Parathyroid adenoma (tissue), 2 donors: ENCODE measurements at regions not wholly inside any gene's neighbourhood (a gene's known extent, or its start where the extent isn't known, plus 50 kb on each side); places are given as distances from the start of the nearest gene placed in this dataset.
A peak's percentile ranks its signal among the peaks of the same experiment; 100 is the strongest.
"Not testable (repeated sequence)": the region's sequence is repeated elsewhere in the genome, so short reads cannot be mapped to it uniquely, and the experiment has no call there.

Source experiments
- H2AFZ ChIP-seq: fragments of 300-600 bp; sonication (generic); one replicate; pipeline ENCODE4 v1.7.0; 2017; ENCODE audit warnings: antibody characterized with exemption, mild to moderate bottlenecking
- H3K27ac ChIP-seq: fragments of 300-600 bp; sonication (generic); one replicate; pipeline ENCODE4 v1.7.0; 2017
- H3K27me3 ChIP-seq: fragments of 300-600 bp; sonication (generic); one replicate; pipeline ENCODE4 v1.7.0; 2017; ENCODE audit warnings: low read length; ENCODE audit not compliant: control insufficient read depth, insufficient read depth
- H3K36me3 ChIP-seq: fragments of 300-600 bp; sonication (generic); one replicate; pipeline ENCODE4 v1.7.0; 2017; ENCODE audit warnings: low read length; ENCODE audit not compliant: control insufficient read depth, insufficient read depth
- H3K4me1 ChIP-seq: fragments of 300-600 bp; sonication (generic); one replicate; pipeline ENCODE4 v1.7.0; 2017; ENCODE audit warnings: control low read depth
- H3K4me2 ChIP-seq: fragments of 300-600 bp; sonication (generic); one replicate; pipeline ENCODE4 v1.7.0; 2017; ENCODE audit warnings: low read length
- H3K4me3 ChIP-seq: fragments of 300-600 bp; sonication (generic); one replicate; pipeline ENCODE4 v1.7.0; 2017; ENCODE audit warnings: low read depth, low read length
- H3K79me2 ChIP-seq: fragments of 300-600 bp; sonication (generic); one replicate; pipeline ENCODE4 v1.7.0; 2017; ENCODE audit warnings: control low read depth
- H3K9ac ChIP-seq: fragments of 300-600 bp; sonication (generic); one replicate; pipeline ENCODE4 v1.7.0; 2017; ENCODE audit warnings: mild to moderate bottlenecking
- H3K9me3 ChIP-seq: fragments of 300-600 bp; sonication (generic); one replicate; pipeline ENCODE4 v1.7.0; 2017; ENCODE audit warnings: low read length; ENCODE audit not compliant: control insufficient read depth
- CTCF ChIP-seq: fragments of 300-600 bp; sonication (generic); IDR thresholded peaks from one replicate; pipeline ENCODE4 v1.7.0; 2017; ENCODE audit warnings: antibody characterized with exemption, mild to moderate bottlenecking
- donor health status: primary hyperparathyroidism.

- Histone ChIP-seq H3K36me3 (no peaks in the 10 kb centered on the region), H3K9me3 (no peaks in the 10 kb centered on the region), H3K4me2 (no peak overlapping the region), H3K27me3 (no peaks in the 10 kb centered on the region), H3K4me1 (peaks cover 28% of the 10 kb centered on the region), H3K9ac (no peak overlapping the region), H3K79me2 (no peaks in the 10 kb centered on the region), H3K4me3 (no peak overlapping the region), H3K27ac (no peak overlapping the region), H2AFZ (no peak overlapping the region)
- no peak for TF ChIP-seq CTCF
Measured at GRCh38 chr20:10114598-10114997, 79.8 kb downstream of the ANKEF1 start.

- TF ChIP-seq CTCF, result no peak
- Histone ChIP-seq H3K27me3 (no peaks in the 10 kb centered on the region), H3K4me1 (peaks cover 28% of the 10 kb centered on the region), H3K79me2 (no peaks in the 10 kb centered on the region), H3K4me2 (no peak overlapping the region), H3K36me3 (no peaks in the 10 kb centered on the region), H3K9me3 (no peaks in the 10 kb centered on the region), H3K27ac (no peak overlapping the region), H3K4me3 (no peak overlapping the region), H3K9ac (no peak overlapping the region), H2AFZ (no peak overlapping the region)
Measured at GRCh38 chr20:10115021-10115420, 80.2 kb downstream of the ANKEF1 start.

- peaks cover 10% of the 10 kb centered on the region for H3K4me1 ChIP-seq
- TF ChIP-seq CTCF, result no peak
- no peaks in the 10 kb centered on the region for H3K79me2 ChIP-seq
- H2AFZ ChIP-seq, result peak overlapping the region; percentile 67
- no peak overlapping the region for H3K9ac ChIP-seq
- H3K27me3 ChIP-seq, result no peaks in the 10 kb centered on the region
- no peak overlapping the region for H3K4me2 ChIP-seq
- no peaks in the 10 kb centered on the region for H3K36me3 ChIP-seq
- no peak overlapping the region for H3K4me3 ChIP-seq
- H3K9me3 ChIP-seq, result no peaks in the 10 kb centered on the region
- H3K27ac ChIP-seq, result no peak overlapping the region
Measured at GRCh38 chr20:10119336-10119735, 84.5 kb downstream of the ANKEF1 start.

GRCh38 chr20:10124883-10125282, 90.1 kb downstream of the ANKEF1 start:
- H3K79me2 ChIP-seq, H2AFZ ChIP-seq, H3K36me3 ChIP-seq, H3K9me3 ChIP-seq, H3K27me3 ChIP-seq, H3K4me2 ChIP-seq, H3K4me3 ChIP-seq, H3K27ac ChIP-seq, H3K9ac ChIP-seq: not testable (repeated sequence)
- H3K4me1 ChIP-seq, result peaks cover 18% of the 10 kb centered on the region

GRCh38 chr20:10125757-10126156, 91.0 kb downstream of the ANKEF1 start:
- Histone ChIP-seq H3K27me3 (no peaks in the 10 kb centered on the region), H3K4me3 (no peak overlapping the region), H3K9me3 (no peaks in the 10 kb centered on the region), H2AFZ (no peak overlapping the region), H3K4me2 (no peak overlapping the region), H3K9ac (no peak overlapping the region), H3K36me3 (no peaks in the 10 kb centered on the region), H3K79me2 (no peaks in the 10 kb centered on the region), H3K4me1 (peaks cover 27% of the 10 kb centered on the region), H3K27ac (no peak overlapping the region)
- TF ChIP-seq CTCF, result no peak
